ENCODE measurements at regions not wholly inside any gene's neighbourhood (a gene's known extent, or its start where the extent isn't known, plus 50 kb on each side); places are given as distances from the start of the nearest gene placed in this dataset.

DNA sequence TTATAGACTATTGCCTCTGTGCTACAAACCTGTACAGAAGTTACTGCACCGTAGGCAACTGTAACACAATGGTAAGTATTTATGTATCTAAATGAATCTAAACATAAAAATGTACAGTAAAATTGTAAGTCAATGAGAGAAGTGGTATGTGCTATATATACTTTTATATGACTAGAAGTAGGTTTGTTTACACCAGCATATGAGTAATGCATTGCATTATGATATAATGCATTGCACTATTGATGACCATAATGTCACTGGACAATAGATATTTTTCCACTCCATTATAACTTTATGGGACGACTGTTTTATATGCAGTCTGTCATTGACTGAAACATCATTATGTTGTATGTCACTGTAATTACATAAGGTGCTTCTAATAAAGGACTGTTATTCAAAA lies 340.3 kb upstream of the SNX7 start:
- Histone ChIP-seq H3K9me3 (ENCODE audit: low read length) (no peaks in the 10 kb centered on the region), H3K27me3 (ENCODE audit: insufficient read depth, low read depth, low read length) (no peaks in the 10 kb centered on the region), H3F3A (ENCODE audit: insufficient read depth, low read length, poor library complexity, severe bottlenecking) (no peaks in the 10 kb centered on the region), H3K9me2 (ENCODE audit: insufficient read depth, low read length) (no peaks in the 10 kb centered on the region), H4K20me1 (ENCODE audit: insufficient read depth) (no peaks in the 10 kb centered on the region), H3K9ac (ENCODE audit: low read length) (no peak overlapping the region), H3K27ac (ENCODE audit: low read length) (no peak overlapping the region), H3K4me3 (ENCODE audit: low read length) (no peak overlapping the region), H3K79me2 (replicated peaks; ENCODE audit: insufficient read depth, low read length) (no peaks in the 10 kb centered on the region), H2AFZ (ENCODE audit: low read depth, low read length) (no peak overlapping the region), H3K4me2 (ENCODE audit: low read length) (no peak overlapping the region), H3K36me3 (ENCODE audit: insufficient read depth, low read length) (no peaks in the 10 kb centered on the region)
- TF ChIP-seq EZH2 (IDR thresholded peaks at IDR 0.05; ENCODE audit: borderline replicate concordance, insufficient read depth, low read length, poor library complexity, severe bottlenecking) (no peak), SMC3 (conservative IDR thresholded peaks at IDR 0.05; ENCODE audit: poor library complexity) (no peak), EP300 (conservative IDR thresholded peaks at IDR 0.05; ENCODE audit: poor library complexity, severe bottlenecking) (no peak), RAD21 (conservative IDR thresholded peaks at IDR 0.05) (no peak), MXI1 (conservative IDR thresholded peaks at IDR 0.05; ENCODE audit: poor library complexity, severe bottlenecking) (no peak), POLR2AphosphoS5 (IDR thresholded peaks at IDR 0.05) (no peak)
- TF ChIP-seq, protein P1, sequence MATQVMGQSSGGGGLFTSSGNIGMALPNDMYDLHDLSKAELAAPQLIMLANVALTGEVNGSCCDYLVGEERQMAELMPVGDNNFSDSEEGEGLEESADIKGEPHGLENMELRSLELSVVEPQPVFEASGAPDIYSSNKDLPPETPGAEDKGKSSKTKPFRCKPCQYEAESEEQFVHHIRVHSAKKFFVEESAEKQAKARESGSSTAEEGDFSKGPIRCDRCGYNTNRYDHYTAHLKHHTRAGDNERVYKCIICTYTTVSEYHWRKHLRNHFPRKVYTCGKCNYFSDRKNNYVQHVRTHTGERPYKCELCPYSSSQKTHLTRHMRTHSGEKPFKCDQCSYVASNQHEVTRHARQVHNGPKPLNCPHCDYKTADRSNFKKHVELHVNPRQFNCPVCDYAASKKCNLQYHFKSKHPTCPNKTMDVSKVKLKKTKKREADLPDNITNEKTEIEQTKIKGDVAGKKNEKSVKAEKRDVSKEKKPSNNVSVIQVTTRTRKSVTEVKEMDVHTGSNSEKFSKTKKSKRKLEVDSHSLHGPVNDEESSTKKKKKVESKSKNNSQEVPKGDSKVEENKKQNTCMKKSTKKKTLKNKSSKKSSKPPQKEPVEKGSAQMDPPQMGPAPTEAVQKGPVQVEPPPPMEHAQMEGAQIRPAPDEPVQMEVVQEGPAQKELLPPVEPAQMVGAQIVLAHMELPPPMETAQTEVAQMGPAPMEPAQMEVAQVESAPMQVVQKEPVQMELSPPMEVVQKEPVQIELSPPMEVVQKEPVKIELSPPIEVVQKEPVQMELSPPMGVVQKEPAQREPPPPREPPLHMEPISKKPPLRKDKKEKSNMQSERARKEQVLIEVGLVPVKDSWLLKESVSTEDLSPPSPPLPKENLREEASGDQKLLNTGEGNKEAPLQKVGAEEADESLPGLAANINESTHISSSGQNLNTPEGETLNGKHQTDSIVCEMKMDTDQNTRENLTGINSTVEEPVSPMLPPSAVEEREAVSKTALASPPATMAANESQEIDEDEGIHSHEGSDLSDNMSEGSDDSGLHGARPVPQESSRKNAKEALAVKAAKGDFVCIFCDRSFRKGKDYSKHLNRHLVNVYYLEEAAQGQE (IDR thresholded peaks at IDR 0.05; ENCODE audit: borderline replicate concordance), result no peak
- TF ChIP-seq, protein P2, sequence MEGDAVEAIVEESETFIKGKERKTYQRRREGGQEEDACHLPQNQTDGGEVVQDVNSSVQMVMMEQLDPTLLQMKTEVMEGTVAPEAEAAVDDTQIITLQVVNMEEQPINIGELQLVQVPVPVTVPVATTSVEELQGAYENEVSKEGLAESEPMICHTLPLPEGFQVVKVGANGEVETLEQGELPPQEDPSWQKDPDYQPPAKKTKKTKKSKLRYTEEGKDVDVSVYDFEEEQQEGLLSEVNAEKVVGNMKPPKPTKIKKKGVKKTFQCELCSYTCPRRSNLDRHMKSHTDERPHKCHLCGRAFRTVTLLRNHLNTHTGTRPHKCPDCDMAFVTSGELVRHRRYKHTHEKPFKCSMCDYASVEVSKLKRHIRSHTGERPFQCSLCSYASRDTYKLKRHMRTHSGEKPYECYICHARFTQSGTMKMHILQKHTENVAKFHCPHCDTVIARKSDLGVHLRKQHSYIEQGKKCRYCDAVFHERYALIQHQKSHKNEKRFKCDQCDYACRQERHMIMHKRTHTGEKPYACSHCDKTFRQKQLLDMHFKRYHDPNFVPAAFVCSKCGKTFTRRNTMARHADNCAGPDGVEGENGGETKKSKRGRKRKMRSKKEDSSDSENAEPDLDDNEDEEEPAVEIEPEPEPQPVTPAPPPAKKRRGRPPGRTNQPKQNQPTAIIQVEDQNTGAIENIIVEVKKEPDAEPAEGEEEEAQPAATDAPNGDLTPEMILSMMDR (IDR thresholded peaks at IDR 0.05; ENCODE audit: poor library complexity, severe bottlenecking), result no peak

DNA sequence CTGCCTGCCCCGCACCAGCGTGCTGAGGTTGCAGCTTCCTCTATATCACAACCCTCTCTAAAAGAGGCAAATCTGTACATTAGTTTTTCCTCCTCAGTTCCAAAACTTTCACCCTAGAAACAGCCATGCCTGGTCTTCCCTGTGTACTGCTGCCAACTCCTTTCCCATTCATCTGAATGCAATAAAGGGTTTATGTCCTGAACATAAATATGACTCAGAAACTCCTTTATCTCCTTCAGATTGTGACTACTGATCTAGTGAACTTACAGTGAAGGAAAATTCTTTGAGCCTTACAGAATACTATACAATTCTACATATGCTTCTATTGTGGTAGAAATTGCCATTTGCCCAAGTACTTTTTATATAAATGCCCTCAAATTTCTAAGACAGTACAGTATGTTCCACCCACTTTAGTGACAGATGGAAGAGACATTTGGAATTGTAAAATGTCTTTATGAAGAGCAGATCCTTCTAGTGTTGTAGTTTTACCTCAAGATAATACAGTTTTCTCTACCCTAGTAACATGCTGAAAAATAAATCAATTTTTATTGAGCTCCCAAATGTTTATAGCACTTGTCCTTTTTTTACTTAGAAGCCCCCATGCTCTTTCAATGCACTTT lies 345.1 kb upstream of the SNX7 start:
- no peak overlapping the region for H3K4me2 ChIP-seq (ENCODE audit: low read length)
- no peaks in the 10 kb centered on the region for H3F3A ChIP-seq (ENCODE audit: insufficient read depth, low read length, poor library complexity, severe bottlenecking)
- H2AFZ ChIP-seq (ENCODE audit: low read depth, low read length), result no peak overlapping the region

More for the DNA sequence above, 345.1 kb upstream of the SNX7 start:
- H3K27me3 ChIP-seq (ENCODE audit: insufficient read depth, low read depth, low read length), result no peaks in the 10 kb centered on the region
- no peaks in the 10 kb centered on the region for H3K79me2 ChIP-seq (replicated peaks; ENCODE audit: insufficient read depth, low read length)
- no peak overlapping the region for H3K4me3 ChIP-seq (ENCODE audit: low read length)
- H3K27ac ChIP-seq (ENCODE audit: low read length), result no peak overlapping the region
- H4K20me1 ChIP-seq (ENCODE audit: insufficient read depth), result no peaks in the 10 kb centered on the region
- TF ChIP-seq POLR2AphosphoS5 (IDR thresholded peaks at IDR 0.05), result no peak
- TF ChIP-seq EP300 (conservative IDR thresholded peaks at IDR 0.05; ENCODE audit: poor library complexity, severe bottlenecking), result no peak
- no peak for TF ChIP-seq MXI1 (conservative IDR thresholded peaks at IDR 0.05; ENCODE audit: poor library complexity, severe bottlenecking)
- TF ChIP-seq, protein P1 (IDR thresholded peaks at IDR 0.05; ENCODE audit: borderline replicate concordance), result no peak
- no peak for TF ChIP-seq SMC3 (conservative IDR thresholded peaks at IDR 0.05; ENCODE audit: poor library complexity)
- no peak for TF ChIP-seq TAF1 (IDR thresholded peaks at IDR 0.05; ENCODE audit: low read depth)
- TF ChIP-seq, protein P2 (IDR thresholded peaks at IDR 0.05; ENCODE audit: poor library complexity, severe bottlenecking), result no peak
- TF ChIP-seq RAD21 (conservative IDR thresholded peaks at IDR 0.05), result no peak
- no peak for TF ChIP-seq EZH2 (IDR thresholded peaks at IDR 0.05; ENCODE audit: borderline replicate concordance, insufficient read depth, low read length, poor library complexity, severe bottlenecking)
- no peaks in the 10 kb centered on the region for H3K9me2 ChIP-seq (ENCODE audit: insufficient read depth, low read length)
- no peak overlapping the region for H3K9ac ChIP-seq (ENCODE audit: low read length)
- H3K9me3 ChIP-seq (ENCODE audit: low read length), result no peaks in the 10 kb centered on the region
- no peaks in the 10 kb centered on the region for H3K36me3 ChIP-seq (ENCODE audit: insufficient read depth, low read length)
